Left lung (tissue), 4 donors: ENCODE measurements at regions not wholly inside any gene's neighbourhood (a gene's known extent, or its start where the extent isn't known, plus 50 kb on each side); places are given as distances from the start of the nearest gene placed in this dataset.

Source experiments
- ATAC-seq: fragments of 200-7000 bp; cut with Tn5 transposase; one replicate; pipeline ENCODE4 v1.9.1; 2020; ENCODE audit warnings: moderate library complexity
- DNase-seq, 4 donors: peaks; one replicate each; pipeline ENCODE4 v3.0.0-alpha.2; 2013 to 2020
- H3K27ac ChIP-seq, 2 donors: fragments of 200-600 bp; sonication (generic) in 1 of 2; one replicate each; pipeline versions ENCODE4 v1.5.0 to v1.8.0; 2020 to 2021
- H3K27me3 ChIP-seq, 2 donors: fragments of 200-600 bp; sonication (generic) in 1 of 2; one replicate each; pipeline versions ENCODE4 v1.5.0 to v1.8.0; 2020 to 2021
- H3K36me3 ChIP-seq, 2 donors: fragments of 200-600 bp; sonication (generic) in 1 of 2; one replicate each; pipeline versions ENCODE4 v1.5.0 to v1.8.0; 2020 to 2021
- H3K4me1 ChIP-seq, 2 donors: fragments of 200-600 bp; one replicate each; pipeline ENCODE4 v1.8.0; 2021
- H3K4me3 ChIP-seq, 2 donors: fragments of 200-600 bp; sonication (generic) in 1 of 2; one replicate each; pipeline versions ENCODE4 v1.5.0 to v1.8.0; 2020 to 2021; ENCODE audit warnings: mild to moderate bottlenecking in 1 of 2
- H3K9me3 ChIP-seq, 2 donors: fragments of 200-600 bp; sonication (generic) in 1 of 2; one replicate each; pipeline versions ENCODE4 v1.5.0 to v1.8.0; 2020 to 2021
- intact Hi-C, 2 donors: fragments of 100-400 bp; cut with DNase I; formaldehyde crosslinking; loops; one replicate each; pipeline versions ENCODE4 v1.11.2 to v1.14.2; 2022
- TF ChIP-seq, protein P1 (sequence below), 2 donors: fragments of 200-600 bp; sonication (generic) in 1 of 2; IDR thresholded peaks; one replicate each; pipeline versions ENCODE4 v1.5.0 to v1.8.0; 2021; ENCODE audit warnings: antibody characterized with exemption in 2 of 2
- donor health status: DM: no; HTN: yes; CAD: no.
- donor health status: DM: no; HTN: no; CAD: no.

DNA sequence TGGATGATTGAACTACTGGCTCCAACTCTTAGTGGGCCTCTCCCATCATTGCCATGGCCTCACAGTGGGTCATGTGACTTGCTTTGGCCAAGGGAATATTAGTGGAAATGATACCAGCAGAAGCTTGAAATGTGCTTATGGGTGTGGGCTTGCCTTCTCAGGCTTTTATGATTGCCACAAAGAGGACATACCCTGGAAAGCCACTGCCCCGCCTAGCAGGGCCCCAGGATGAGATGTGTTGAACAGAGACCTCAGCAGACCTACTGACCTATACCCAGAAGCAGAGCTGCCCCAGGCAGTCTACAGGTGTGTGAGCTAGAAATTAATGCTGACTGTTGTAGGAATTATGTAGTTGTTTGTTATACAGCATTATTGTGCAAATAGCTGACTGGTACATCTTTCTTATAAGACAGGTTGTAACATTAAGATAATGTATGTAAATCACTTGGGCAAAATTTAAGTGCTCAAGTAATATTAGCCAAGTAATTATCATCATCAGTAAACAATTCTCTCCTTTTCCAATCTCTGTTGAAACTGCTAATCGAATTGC lies 67.8 kb upstream of the CDH5 start:
- intact Hi-C loops, result no loop called here
- DNase-seq, result no peak
- no peaks in the 10 kb centered on the region for H3K36me3 ChIP-seq
- no peak for ATAC-seq
- TF ChIP-seq, protein P1, sequence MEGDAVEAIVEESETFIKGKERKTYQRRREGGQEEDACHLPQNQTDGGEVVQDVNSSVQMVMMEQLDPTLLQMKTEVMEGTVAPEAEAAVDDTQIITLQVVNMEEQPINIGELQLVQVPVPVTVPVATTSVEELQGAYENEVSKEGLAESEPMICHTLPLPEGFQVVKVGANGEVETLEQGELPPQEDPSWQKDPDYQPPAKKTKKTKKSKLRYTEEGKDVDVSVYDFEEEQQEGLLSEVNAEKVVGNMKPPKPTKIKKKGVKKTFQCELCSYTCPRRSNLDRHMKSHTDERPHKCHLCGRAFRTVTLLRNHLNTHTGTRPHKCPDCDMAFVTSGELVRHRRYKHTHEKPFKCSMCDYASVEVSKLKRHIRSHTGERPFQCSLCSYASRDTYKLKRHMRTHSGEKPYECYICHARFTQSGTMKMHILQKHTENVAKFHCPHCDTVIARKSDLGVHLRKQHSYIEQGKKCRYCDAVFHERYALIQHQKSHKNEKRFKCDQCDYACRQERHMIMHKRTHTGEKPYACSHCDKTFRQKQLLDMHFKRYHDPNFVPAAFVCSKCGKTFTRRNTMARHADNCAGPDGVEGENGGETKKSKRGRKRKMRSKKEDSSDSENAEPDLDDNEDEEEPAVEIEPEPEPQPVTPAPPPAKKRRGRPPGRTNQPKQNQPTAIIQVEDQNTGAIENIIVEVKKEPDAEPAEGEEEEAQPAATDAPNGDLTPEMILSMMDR (IDR thresholded peaks at IDR 0.05), result no peak
- no peaks in the 10 kb centered on the region for H3K27me3 ChIP-seq
- no peak overlapping the region for H3K27ac ChIP-seq
- no peaks in the 10 kb centered on the region for H3K4me1 ChIP-seq
- no peaks in the 10 kb centered on the region for H3K9me3 ChIP-seq
- H3K4me3 ChIP-seq, result no peak overlapping the region

DNA sequence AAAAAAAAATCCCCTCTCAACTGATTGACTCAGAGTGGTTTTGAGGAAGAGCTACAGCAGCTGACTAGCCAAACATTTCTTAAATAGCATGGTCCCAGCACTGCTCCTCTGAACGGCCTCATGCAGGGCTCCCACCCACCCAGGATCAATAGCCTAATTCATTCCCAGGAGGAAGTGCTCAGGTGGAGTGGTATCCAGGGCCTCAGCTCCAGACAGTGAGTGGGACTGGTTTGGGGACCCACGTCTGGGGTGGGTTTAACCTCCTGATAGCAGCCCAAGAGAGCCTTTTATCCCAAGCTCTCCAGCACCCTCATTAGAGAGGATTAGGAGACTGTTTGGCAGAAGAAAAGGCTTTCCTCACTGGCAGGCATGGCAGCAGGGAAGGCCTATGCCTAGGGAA lies 68.5 kb upstream of the CDH5 start:
- TF ChIP-seq, protein P1 (IDR thresholded peaks at IDR 0.05), result no peak
- Histone ChIP-seq H3K4me3 (no peak overlapping the region), H3K27ac (no peak overlapping the region), H3K36me3 (no peaks in the 10 kb centered on the region), H3K9me3 (no peaks in the 10 kb centered on the region), H3K4me1 (no peaks in the 10 kb centered on the region), H3K27me3 (no peaks in the 10 kb centered on the region)
- ATAC-seq (no peak), DNase-seq (no peak)
- intact Hi-C loops, result no loop called here

DNA sequence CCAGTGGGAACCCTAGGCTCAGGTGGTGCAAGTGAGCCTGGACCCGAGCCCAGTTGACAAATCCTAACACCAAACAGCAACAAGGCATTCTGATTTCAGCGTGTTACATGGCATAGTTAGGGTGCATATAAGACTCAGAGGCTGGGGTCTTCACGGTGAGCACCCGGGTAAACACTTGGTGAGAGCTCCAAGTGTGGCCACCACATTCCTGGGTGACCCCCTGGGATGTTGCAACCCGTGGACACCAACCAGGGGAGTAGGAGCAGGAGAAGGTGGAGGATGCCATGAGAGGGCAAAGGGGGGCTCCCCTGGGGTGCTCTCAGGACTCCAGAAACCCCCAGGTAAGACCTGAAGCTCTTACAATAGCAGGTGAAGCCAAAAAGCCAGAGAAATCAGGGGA lies 69.9 kb upstream of the CDH5 start:
- Histone ChIP-seq H3K27ac (no peak overlapping the region), H3K36me3 (no peaks in the 10 kb centered on the region), H3K27me3 (no peaks in the 10 kb centered on the region), H3K9me3 (no peaks in the 10 kb centered on the region), H3K4me3 (no peak overlapping the region), H3K4me1 (no peaks in the 10 kb centered on the region)
- ATAC-seq, result no peak
- TF ChIP-seq, protein P1 (IDR thresholded peaks at IDR 0.05), result no peak
- intact Hi-C loops, result no loop called here
- DNase-seq, result no peak

DNA sequence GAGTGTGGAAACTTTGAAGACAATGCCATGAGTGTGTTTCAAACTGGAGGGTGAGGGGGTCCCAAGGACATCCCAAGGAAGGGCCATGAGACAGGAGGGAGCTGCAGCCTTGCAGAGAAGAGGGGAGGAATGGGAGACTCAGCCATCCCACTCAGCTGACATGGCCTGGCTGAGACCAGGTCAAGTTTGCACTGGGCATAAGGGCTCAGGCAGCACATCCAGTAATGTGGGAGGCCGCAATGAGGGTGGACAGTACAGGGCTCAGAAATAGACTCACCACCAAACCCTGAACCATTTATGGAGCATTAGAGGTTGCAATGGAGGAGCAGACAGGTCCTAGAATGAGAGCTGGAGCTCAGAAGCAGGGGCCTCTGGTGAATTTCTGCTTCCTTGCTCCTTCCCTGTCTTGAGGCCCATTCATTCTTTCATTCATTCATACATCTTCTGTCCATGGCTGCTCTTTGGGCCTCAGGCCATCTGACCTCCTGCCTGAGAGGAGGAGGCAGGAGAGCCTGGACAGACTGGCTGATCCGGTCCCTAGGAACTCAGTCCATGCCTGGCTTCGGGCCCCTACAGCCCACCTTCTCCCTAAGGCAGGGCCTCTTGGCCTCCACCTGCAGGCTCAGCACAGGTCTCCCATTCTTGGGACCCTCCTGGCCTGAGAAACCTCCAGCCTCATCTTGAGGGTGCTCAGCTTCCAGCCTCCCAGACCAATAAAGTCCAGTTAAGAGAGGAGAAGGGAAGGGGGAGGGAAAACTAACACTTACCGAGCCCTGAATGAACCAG lies 70.5 kb upstream of the CDH5 start:
- H3K27ac ChIP-seq, result no peak overlapping the region
- no peaks in the 10 kb centered on the region for H3K9me3 ChIP-seq
- no peaks in the 10 kb centered on the region for H3K27me3 ChIP-seq
- H3K4me1 ChIP-seq, result no peaks in the 10 kb centered on the region
- TF ChIP-seq, protein P1 (IDR thresholded peaks at IDR 0.05), result no peak
- H3K36me3 ChIP-seq, result no peaks in the 10 kb centered on the region
- ATAC-seq (no peak), DNase-seq (peak in 1 of 4 donors; percentile 26)
- no peak overlapping the region for H3K4me3 ChIP-seq
- intact Hi-C loops, result no loop called here

DNA sequence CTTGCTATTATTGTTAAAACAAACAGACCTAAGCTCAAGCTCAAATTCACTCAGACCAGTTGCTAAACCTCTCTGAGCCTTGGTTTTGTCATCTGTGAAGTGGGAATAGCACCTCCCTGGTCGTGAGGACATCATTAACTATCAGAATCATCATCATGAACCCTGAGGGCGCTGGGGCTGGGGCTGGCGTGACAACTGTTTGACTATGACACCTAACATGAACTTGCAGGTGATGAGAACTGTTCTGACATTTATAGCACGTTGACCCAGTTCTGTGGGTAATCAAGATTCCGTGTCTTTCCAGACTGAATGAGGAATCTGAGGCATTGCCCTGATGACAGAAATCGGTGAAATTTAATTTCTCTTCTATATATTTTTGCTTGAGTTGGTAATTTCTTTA lies 71.3 kb upstream of the CDH5 start:
- DNase-seq, result no peak
- TF ChIP-seq, protein P1 (IDR thresholded peaks at IDR 0.05), result no peak
- Histone ChIP-seq H3K4me3 (no peak overlapping the region), H3K9me3 (no peaks in the 10 kb centered on the region), H3K4me1 (no peaks in the 10 kb centered on the region), H3K27me3 (no peaks in the 10 kb centered on the region), H3K36me3 (no peaks in the 10 kb centered on the region), H3K27ac (no peak overlapping the region)
- intact Hi-C loops, result no loop called here
- no peak for ATAC-seq
